ENCODE measurements at regions not wholly inside any gene's neighbourhood (a gene's known extent, or its start where the extent isn't known, plus 50 kb on each side); places are given as distances from the start of the nearest gene placed in this dataset.
"Not testable (repeated sequence)": the region's sequence is repeated elsewhere in the genome, so short reads cannot be mapped to it uniquely, and the experiment has no call there.

DNA sequence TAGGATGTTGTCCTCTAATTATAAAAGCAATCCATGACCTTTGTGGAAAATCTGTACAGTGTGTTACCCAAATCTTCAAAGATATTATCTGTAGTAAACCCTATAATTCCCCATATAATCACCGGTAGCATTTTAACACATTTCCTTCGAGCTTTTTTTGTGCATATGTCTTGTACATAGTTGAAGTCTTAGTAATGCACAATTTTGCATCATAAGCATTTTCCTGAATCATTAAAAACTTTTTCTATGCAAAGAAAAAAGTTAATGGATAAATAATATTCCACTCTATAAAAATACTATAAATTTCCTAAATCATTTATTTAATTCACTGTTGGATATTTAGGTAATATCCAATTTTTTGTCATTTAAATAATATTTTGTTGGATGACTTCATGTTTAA lies 201.7 kb downstream of the RRAGC start:
- DNase-seq (ENCODE audit: low read depth) = no peak

DNA sequence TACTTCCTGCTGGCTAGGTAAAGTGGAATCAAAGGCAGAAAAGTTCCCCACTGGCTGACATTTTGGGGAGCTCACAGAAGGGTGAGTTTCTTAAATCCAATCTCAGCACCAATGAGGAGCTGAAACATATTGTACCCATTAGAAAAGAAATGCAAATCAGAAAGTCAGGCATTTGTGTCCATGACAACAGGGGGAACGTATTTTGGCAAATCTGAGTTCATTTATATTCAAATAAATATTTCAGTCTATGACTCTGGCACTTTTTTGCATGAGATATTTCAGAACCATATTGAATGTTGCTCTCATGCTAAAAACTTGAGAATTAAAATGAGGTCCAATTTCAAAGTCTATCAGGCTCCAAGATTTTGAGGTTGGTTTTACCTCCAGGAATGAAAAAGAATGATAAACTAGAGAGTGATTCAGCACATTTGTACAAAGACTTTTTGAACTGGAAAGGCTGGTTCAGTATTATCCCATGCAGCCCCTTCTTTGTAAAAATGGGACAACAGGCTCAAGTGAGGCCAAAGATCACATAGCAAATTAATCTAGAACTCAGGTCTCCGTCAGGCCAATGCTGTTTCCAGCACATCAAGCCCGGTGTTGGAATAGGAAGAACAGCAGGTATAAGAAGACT lies 202.2 kb downstream of the RRAGC start:
- H3K4me3 ChIP-seq (ENCODE audit: low read depth, low read length) = no peak overlapping the region
- no peak for DNase-seq (ENCODE audit: low read depth)
- TF ChIP-seq, protein P1, sequence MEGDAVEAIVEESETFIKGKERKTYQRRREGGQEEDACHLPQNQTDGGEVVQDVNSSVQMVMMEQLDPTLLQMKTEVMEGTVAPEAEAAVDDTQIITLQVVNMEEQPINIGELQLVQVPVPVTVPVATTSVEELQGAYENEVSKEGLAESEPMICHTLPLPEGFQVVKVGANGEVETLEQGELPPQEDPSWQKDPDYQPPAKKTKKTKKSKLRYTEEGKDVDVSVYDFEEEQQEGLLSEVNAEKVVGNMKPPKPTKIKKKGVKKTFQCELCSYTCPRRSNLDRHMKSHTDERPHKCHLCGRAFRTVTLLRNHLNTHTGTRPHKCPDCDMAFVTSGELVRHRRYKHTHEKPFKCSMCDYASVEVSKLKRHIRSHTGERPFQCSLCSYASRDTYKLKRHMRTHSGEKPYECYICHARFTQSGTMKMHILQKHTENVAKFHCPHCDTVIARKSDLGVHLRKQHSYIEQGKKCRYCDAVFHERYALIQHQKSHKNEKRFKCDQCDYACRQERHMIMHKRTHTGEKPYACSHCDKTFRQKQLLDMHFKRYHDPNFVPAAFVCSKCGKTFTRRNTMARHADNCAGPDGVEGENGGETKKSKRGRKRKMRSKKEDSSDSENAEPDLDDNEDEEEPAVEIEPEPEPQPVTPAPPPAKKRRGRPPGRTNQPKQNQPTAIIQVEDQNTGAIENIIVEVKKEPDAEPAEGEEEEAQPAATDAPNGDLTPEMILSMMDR (IDR thresholded peaks at IDR 0.05; ENCODE audit: insufficient read depth, low read depth, low read length) = no peak

More for the DNA sequence above, 201.7 kb downstream of the RRAGC start:
- H3K4me3 ChIP-seq (ENCODE audit: low read depth, low read length) = no peak overlapping the region
- TF ChIP-seq, protein P1 (IDR thresholded peaks at IDR 0.05; ENCODE audit: insufficient read depth, low read depth, low read length) = no peak

DNA sequence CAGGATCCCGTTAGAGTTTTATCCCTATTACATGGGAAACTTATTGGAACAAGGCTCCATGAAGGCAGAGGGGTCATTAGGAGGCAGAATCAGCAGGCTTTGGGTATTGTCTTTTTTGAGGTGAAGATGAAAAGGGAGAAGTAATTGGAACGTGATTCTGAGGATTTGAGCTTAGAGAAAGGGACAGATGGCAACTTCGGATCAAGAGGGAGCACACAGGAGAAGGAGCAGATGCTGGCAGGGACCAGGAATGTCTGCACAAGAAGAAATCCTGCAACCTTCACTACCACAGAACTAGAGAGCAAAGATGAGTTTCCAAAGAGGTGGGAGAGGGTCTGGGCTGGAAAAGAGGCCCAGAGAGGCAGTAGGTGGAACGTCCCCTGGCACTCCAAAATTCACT lies 202.8 kb downstream of the RRAGC start:
- no peak overlapping the region for H3K4me3 ChIP-seq (ENCODE audit: low read depth, low read length)
- TF ChIP-seq, protein P1 (IDR thresholded peaks at IDR 0.05; ENCODE audit: insufficient read depth, low read depth, low read length) = no peak
- DNase-seq (ENCODE audit: low read depth) = no peak

DNA sequence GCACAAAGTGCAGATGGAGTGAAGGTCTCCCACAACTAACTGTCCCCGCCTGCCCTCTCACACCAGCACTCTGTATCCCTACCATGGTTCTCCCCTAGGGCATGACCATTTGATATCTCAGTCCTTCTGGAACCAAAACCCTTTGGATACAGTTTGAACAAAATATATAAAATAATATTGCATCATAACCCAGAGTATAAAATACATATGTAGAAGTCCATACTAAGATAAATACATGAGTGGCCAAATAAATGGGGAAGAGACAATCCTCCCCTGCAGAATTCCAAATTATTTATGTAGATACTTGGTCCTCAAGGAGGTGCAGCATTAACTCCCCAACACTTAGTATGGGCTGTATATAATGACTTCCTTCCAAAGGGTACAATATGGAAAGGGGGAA lies 207.4 kb downstream of the RRAGC start:
- no peak for DNase-seq (ENCODE audit: low read depth)
- TF ChIP-seq, protein P1 (IDR thresholded peaks at IDR 0.05; ENCODE audit: insufficient read depth, low read depth, low read length) = no peak
- H3K4me3 ChIP-seq (ENCODE audit: low read depth, low read length) = no peak overlapping the region

DNA sequence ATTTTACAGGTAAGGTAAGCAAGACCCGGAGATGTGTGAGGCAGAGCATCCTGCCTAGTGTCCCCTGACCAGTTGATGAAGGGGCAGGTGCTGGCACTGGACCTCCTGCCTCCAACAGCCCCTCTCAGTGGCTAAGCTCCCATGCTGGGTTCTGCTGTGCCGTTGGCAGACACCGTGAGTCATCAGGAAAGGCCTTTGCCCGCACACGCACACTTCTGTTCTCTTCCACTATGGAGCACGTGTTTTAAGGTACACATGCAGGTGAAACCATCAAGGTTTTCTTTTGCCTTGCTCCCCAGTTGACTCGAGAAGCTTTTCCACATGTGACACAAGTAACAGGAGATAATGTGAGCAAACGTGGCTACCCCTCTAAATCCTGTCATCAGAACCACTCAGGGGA lies 207.9 kb downstream of the RRAGC start:
- TF ChIP-seq, protein P1 (IDR thresholded peaks at IDR 0.05; ENCODE audit: insufficient read depth, low read depth, low read length) = no peak
- no peak for DNase-seq (ENCODE audit: low read depth)
- H3K4me3 ChIP-seq (ENCODE audit: low read depth, low read length) = no peak overlapping the region

DNA sequence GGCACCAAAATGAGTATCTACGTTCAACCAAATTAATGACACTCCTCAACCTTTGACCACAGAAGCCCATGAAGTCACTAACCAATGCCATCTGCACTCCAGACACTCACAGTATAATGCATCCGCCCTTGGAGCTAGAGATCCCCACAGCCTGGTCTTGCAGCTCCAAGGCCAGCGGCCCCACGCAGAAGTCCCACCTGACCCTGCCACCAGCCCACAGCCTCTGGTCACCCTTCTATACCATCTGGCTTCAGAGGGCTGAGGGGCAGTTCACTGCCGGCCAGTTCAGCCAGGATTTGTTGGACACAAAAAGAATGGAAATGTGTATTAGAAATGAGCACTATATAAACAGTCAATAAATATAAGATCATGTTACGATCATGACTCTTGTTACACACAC lies 211.2 kb downstream of the RRAGC start:
- TF ChIP-seq, protein P1 (IDR thresholded peaks at IDR 0.05; ENCODE audit: insufficient read depth, low read depth, low read length) = no peak

DNA sequence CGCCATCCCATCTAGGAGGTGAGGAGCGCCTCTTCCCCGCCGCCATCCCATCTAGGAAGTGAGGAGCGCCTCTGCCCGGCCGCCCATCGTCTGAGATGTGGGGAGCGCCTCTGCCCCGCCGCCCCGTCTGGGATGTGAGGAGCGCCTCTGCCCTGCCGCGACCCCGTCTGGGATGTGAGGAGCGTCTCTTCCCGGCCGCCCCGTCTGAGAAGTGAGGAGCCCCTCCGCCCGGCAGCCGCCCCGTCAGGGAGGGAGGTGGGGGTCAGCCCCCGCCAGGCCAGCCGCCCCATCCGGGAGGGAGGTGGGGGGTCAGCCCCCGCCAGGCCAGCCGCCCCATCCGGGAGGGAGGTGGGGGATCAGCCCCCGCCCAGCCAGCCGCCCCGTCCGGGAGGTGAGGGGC lies 212.2 kb downstream of the RRAGC start:
- not testable (repeated sequence) for DNase-seq (ENCODE audit: low read depth); H3K4me3 ChIP-seq (ENCODE audit: low read depth, low read length)

More for the DNA sequence above, 211.2 kb downstream of the RRAGC start:
- H3K4me3 ChIP-seq (ENCODE audit: low read depth, low read length) = no peak overlapping the region
- no peak for DNase-seq (ENCODE audit: low read depth)

Measured in fibroblast of villous mesenchyme (primary cell).